ENCODE measurements at regions not wholly inside any gene's neighbourhood (a gene's known extent, or its start where the extent isn't known, plus 50 kb on each side); places are given as distances from the start of the nearest gene placed in this dataset.

DNA sequence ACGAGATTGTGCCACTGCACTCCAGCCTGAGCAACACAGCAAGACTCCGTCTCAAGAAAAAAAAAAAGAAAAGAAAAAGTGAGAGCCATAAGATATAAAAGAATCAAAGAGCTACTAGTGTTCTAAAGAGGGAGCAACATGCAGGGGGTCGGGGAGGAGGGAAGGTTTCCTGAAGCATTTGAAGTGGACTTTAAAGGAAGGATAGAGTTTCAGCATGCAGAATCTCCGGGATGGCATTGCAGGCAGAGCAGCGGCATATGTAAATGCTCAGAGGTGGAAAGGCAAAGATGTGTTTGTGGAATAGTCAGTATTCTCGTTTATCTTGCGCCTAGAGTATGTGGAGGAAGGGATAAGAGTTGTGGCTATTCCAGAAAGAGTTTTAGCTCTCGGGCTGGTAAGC lies 447.6 kb upstream of the NFE2L3 start:
- intact Hi-C loops (cut with micrococcal nuclease; ENCODE audit: unreplicated experiment) = no loop called here
- Histone ChIP-seq H3K9me3 (ENCODE audit: low read depth, low read length, poor library complexity, severe bottlenecking) (no peaks in the 10 kb centered on the region), H3K4me3 (ENCODE audit: low read depth, low read length, poor library complexity, severe bottlenecking) (no peak overlapping the region), H3K36me3 (ENCODE audit: insufficient read depth, low read length, poor library complexity, severe bottlenecking) (no peaks in the 10 kb centered on the region), H3K27me3 (replicated peaks; ENCODE audit: insufficient read depth, low read depth, low read length, poor library complexity) (peaks cover 25% of the 10 kb centered on the region), H3K4me1 (ENCODE audit: insufficient read depth, low read length, poor library complexity, severe bottlenecking) (no peaks in the 10 kb centered on the region), H3K27ac (ENCODE audit: low read depth, low read length, poor library complexity, severe bottlenecking) (no peak overlapping the region)
- BruUV-seq (replicated peaks) = no TSS peak
- DNase-seq (ENCODE audit: low spot score) = no peak
- ChIA-PET POLR2A (ENCODE audit: low non-redundant PET) (no interaction called here), CTCF (no interaction called here)
- TF ChIP-seq, protein P1, sequence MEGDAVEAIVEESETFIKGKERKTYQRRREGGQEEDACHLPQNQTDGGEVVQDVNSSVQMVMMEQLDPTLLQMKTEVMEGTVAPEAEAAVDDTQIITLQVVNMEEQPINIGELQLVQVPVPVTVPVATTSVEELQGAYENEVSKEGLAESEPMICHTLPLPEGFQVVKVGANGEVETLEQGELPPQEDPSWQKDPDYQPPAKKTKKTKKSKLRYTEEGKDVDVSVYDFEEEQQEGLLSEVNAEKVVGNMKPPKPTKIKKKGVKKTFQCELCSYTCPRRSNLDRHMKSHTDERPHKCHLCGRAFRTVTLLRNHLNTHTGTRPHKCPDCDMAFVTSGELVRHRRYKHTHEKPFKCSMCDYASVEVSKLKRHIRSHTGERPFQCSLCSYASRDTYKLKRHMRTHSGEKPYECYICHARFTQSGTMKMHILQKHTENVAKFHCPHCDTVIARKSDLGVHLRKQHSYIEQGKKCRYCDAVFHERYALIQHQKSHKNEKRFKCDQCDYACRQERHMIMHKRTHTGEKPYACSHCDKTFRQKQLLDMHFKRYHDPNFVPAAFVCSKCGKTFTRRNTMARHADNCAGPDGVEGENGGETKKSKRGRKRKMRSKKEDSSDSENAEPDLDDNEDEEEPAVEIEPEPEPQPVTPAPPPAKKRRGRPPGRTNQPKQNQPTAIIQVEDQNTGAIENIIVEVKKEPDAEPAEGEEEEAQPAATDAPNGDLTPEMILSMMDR (conservative IDR thresholded peaks at IDR 0.05; ENCODE audit: low read depth, low read length) = no peak
- no peak for TF ChIP-seq EZH2 (IDR thresholded peaks at IDR 0.05; ENCODE audit: borderline replicate concordance, low read depth, low read length, poor library complexity, severe bottlenecking)

DNA sequence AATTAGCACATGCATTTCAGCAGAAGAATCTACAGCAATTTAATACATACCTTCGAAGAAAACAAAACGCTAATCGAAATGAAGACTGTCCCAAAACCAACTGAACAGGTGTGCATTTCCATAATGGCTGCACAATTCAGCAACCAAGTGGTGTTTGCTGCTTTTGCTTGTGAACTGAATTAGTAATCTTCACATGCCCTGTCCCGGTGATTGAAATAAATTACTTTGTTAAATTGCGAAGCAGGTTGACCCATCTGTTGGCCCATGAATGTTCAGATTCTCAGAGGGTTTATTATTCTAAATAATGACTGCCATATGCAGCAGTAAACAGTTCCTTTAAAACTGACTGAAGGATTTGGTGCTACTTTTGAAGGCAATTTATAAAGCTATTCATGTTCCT lies 445.2 kb upstream of the NFE2L3 start:
- no peak overlapping the region for H3K4me3 ChIP-seq (ENCODE audit: low read depth, low read length, poor library complexity, severe bottlenecking)
- peaks cover 27% of the 10 kb centered on the region for H3K27me3 ChIP-seq (replicated peaks; ENCODE audit: insufficient read depth, low read depth, low read length, poor library complexity)
- H3K9me3 ChIP-seq (ENCODE audit: low read depth, low read length, poor library complexity, severe bottlenecking) = no peaks in the 10 kb centered on the region
- no TSS peak for BruUV-seq (replicated peaks)
- H3K4me1 ChIP-seq (ENCODE audit: insufficient read depth, low read length, poor library complexity, severe bottlenecking) = no peaks in the 10 kb centered on the region
- H3K36me3 ChIP-seq (ENCODE audit: insufficient read depth, low read length, poor library complexity, severe bottlenecking) = no peaks in the 10 kb centered on the region
- intact Hi-C loops (cut with micrococcal nuclease; ENCODE audit: unreplicated experiment) = no loop called here
- TF ChIP-seq, protein P1 (conservative IDR thresholded peaks at IDR 0.05; ENCODE audit: low read depth, low read length) = no peak
- TF ChIP-seq EZH2 (IDR thresholded peaks at IDR 0.05; ENCODE audit: borderline replicate concordance, low read depth, low read length, poor library complexity, severe bottlenecking) = no peak
- ChIA-PET CTCF (no interaction called here), POLR2A (ENCODE audit: low non-redundant PET) (no interaction called here)
- H3K27ac ChIP-seq (ENCODE audit: low read depth, low read length, poor library complexity, severe bottlenecking) = no peak overlapping the region
- DNase-seq (ENCODE audit: low spot score) = no peak

DNA sequence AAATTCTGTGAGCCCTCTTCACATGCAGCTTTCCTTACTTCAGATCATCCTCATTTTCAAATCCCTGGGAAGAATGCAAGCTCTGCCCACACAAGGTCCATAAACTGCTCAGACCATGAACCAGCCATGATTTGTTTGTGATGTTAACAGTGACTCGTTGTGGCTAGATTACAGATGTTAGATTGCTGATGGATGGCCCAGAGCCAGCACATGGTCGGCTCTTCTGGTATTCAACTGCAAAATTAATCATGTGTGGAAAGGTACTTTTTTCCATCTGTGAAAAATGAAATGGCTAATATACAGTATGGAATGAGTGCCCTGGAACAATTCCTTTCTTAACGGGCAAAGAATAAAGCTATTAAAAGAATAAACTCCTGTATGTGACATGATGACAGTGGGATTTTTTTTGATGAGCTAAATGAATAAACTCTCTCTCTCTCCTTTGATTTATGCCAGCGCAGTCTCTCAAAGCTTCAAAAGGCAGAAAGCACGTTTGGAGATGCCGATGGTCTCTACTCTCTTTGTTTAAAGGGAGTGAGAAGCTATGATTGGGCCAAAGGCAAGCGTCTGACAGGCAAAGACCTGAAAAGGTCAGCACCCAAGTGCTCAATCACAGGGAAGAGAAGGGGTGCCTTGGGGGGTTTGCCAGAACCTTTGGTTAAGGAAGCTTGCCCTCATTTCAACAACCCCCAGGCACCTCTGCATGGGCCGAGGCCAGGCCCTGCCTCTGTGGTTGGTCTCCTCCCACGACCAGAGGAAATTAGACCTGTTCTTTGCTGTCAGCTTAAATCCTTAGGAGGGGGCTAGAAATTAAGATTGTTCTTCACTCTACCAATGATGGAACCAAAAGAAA lies 444.0 kb upstream of the NFE2L3 start:
- POLR2A ChIA-PET (ENCODE audit: low non-redundant PET) = no interaction called here
- no peaks in the 10 kb centered on the region for H3K4me1 ChIP-seq (ENCODE audit: insufficient read depth, low read length, poor library complexity, severe bottlenecking)
- BruUV-seq (replicated peaks) = no TSS peak
- no peak for TF ChIP-seq EZH2 (IDR thresholded peaks at IDR 0.05; ENCODE audit: borderline replicate concordance, low read depth, low read length, poor library complexity, severe bottlenecking)
- TF ChIP-seq, protein P1 (conservative IDR thresholded peaks at IDR 0.05; ENCODE audit: low read depth, low read length) = no peak
- no peaks in the 10 kb centered on the region for H3K9me3 ChIP-seq (ENCODE audit: low read depth, low read length, poor library complexity, severe bottlenecking)
- H3K4me3 ChIP-seq (ENCODE audit: low read depth, low read length, poor library complexity, severe bottlenecking) = no peak overlapping the region
- CTCF ChIA-PET = no interaction called here
- no peak overlapping the region for H3K27ac ChIP-seq (ENCODE audit: low read depth, low read length, poor library complexity, severe bottlenecking)
- H3K27me3 ChIP-seq (replicated peaks; ENCODE audit: insufficient read depth, low read depth, low read length, poor library complexity) = peaks cover 27% of the 10 kb centered on the region
- no peak for DNase-seq (ENCODE audit: low spot score)
- H3K36me3 ChIP-seq (ENCODE audit: insufficient read depth, low read length, poor library complexity, severe bottlenecking) = no peaks in the 10 kb centered on the region
- intact Hi-C loops (cut with micrococcal nuclease; ENCODE audit: unreplicated experiment) = no loop called here
